ENCODE measurements at regions not wholly inside any gene's neighbourhood (a gene's known extent, or its start where the extent isn't known, plus 50 kb on each side); places are given as distances from the start of the nearest gene placed in this dataset.
"Not testable (repeated sequence)": the region's sequence is repeated elsewhere in the genome, so short reads cannot be mapped to it uniquely, and the experiment has no call there.

DNA sequence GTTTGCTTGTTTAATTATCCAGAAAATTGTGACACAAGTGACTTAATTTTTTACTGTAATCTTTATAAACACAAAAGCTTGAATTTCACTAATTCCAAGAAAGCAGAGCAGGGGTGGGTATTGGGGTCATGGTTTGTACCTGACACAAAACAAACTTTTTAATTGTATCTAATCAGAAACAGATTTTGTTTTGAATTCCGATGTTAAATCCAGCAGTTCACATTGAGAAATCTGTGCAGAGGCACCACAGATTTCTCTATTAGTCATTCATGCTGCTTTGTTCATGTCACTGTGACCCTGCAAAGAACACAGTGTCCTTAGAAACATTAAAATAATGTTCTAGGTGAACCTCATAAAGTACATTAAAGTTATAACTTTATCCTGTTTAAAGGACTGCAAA lies 443.4 kb downstream of the NYAP2 start:
- no peaks in the 10 kb centered on the region for H3K9me3 ChIP-seq (ENCODE audit: control insufficient read depth in 2 of 2, low read length in 2 of 2)
- H3K4me3 ChIP-seq (ENCODE audit: low read length in 2 of 2): no peak overlapping the region
- no peaks in the 10 kb centered on the region for H3K4me1 ChIP-seq (ENCODE audit: control insufficient read depth, insufficient read depth, low read length)
- no peak overlapping the region for H3K27ac ChIP-seq (ENCODE audit: low read length)
- H3K27me3 ChIP-seq (ENCODE audit: control insufficient read depth in 1 of 2, insufficient read depth in 2 of 2, low read length in 2 of 2): no peaks in the 10 kb centered on the region
- no peak overlapping the region for H3K9ac ChIP-seq (ENCODE audit: low read length in 2 of 2)
- H3K36me3 ChIP-seq (ENCODE audit: control insufficient read depth in 2 of 2, insufficient read depth in 2 of 2, low read length in 2 of 2): no peaks in the 10 kb centered on the region

DNA sequence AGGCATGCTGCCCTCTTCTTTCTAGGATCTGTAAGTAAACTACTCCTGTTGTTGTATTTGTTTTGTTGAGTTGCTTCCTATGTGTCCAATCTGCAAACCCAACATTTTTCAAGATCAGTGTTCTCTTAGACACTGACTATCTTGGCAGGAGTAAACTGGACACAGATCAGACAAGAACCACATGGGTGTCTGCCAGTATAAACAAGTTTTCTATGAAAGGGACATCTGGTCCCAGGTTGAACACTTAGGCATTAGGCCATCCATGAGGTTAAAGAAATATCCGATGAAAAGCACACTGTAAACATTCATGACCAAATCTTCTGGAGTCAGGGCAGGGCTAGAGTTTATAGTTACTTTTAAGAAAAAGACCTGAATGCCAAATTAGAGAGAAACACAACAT lies 441.8 kb downstream of the NYAP2 start:
- no peaks in the 10 kb centered on the region for H3K9me3 ChIP-seq (ENCODE audit: control insufficient read depth in 2 of 2, low read length in 2 of 2)
- no peaks in the 10 kb centered on the region for H3K4me1 ChIP-seq (ENCODE audit: control insufficient read depth, insufficient read depth, low read length)
- H3K9ac ChIP-seq (ENCODE audit: low read length in 2 of 2): no peak overlapping the region
- H3K36me3 ChIP-seq (ENCODE audit: control insufficient read depth in 2 of 2, insufficient read depth in 2 of 2, low read length in 2 of 2): no peaks in the 10 kb centered on the region
- no peak overlapping the region for H3K4me3 ChIP-seq (ENCODE audit: low read length in 2 of 2)
- H3K27me3 ChIP-seq (ENCODE audit: control insufficient read depth in 1 of 2, insufficient read depth in 2 of 2, low read length in 2 of 2): no peaks in the 10 kb centered on the region
- H3K27ac ChIP-seq (ENCODE audit: low read length): no peak overlapping the region

DNA sequence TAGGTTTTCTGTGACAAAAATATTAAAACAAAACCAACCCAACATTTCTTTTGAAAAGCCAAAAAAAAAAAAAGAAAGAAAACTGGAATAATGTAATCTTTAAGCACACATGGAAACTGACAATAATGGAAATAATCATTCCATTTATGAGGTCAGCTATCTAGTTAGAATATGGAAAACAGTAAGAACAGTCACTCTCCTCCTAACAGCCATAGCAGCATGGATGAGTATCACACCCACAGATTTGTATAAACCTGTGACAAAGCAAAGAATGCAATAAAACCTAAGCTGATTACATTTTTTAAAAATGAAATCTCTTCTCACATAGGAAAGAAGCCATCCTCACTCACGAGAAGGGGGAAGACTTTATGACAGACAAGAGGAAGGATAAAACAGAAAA lies 437.8 kb downstream of the NYAP2 start:
- Histone ChIP-seq H3K4me3 (ENCODE audit: low read length in 2 of 2) (no peak overlapping the region), H3K4me1 (ENCODE audit: control insufficient read depth, insufficient read depth, low read length) (no peaks in the 10 kb centered on the region), H3K9ac (ENCODE audit: low read length in 2 of 2) (no peak overlapping the region), H3K9me3 (ENCODE audit: control insufficient read depth in 2 of 2, low read length in 2 of 2) (no peaks in the 10 kb centered on the region), H3K27me3 (ENCODE audit: control insufficient read depth in 1 of 2, insufficient read depth in 2 of 2, low read length in 2 of 2) (no peaks in the 10 kb centered on the region), H3K27ac (ENCODE audit: low read length) (no peak overlapping the region), H3K36me3 (ENCODE audit: control insufficient read depth in 2 of 2, insufficient read depth in 2 of 2, low read length in 2 of 2) (no peaks in the 10 kb centered on the region)

DNA sequence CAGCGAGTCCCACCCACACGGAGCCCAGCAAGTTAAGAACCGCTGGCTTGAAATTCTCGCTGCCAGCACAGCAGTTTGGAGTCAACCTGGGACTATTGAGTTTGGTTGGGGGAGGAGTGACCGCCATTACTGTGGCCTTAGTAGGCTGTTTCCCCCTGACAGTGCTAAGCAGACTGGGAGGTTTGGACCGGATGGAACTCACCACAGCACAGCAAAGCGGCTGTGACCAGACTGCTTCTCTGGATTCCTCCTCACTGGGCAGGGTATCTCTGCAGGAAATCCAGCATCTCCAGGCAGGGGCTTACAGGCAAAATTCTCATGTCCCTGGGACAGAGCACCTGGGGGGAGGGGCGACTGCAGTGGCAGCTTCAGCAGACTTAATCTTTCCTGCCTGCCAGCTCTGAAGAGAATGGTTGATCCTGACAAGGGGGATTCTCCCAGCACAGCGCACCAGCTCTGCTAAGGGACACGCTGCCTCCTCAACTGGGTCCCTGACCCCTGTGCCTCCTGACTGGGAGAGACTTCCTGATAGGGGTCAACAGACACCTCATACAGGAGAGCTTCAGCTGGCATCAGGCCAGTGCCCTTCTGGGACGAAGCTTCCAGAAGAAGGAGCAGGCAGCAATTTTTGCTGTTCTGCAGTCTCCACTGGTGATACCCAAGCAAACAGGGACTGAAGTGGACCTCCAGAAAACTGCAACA lies 425.4 kb downstream of the NYAP2 start:
- Histone ChIP-seq H3K27me3 (ENCODE audit: control insufficient read depth in 1 of 2, insufficient read depth in 2 of 2, low read length in 2 of 2) (no peaks in the 10 kb centered on the region), H3K9ac (ENCODE audit: low read length in 2 of 2) (no peak overlapping the region), H3K4me1 (ENCODE audit: control insufficient read depth, insufficient read depth, low read length) (no peaks in the 10 kb centered on the region), H3K27ac (ENCODE audit: low read length) (no peak overlapping the region), H3K36me3 (ENCODE audit: control insufficient read depth in 2 of 2, insufficient read depth in 2 of 2, low read length in 2 of 2) (no peaks in the 10 kb centered on the region), H3K9me3 (ENCODE audit: control insufficient read depth in 2 of 2, low read length in 2 of 2) (no peaks in the 10 kb centered on the region), H3K4me3 (ENCODE audit: low read length in 2 of 2) (no peak overlapping the region)

DNA sequence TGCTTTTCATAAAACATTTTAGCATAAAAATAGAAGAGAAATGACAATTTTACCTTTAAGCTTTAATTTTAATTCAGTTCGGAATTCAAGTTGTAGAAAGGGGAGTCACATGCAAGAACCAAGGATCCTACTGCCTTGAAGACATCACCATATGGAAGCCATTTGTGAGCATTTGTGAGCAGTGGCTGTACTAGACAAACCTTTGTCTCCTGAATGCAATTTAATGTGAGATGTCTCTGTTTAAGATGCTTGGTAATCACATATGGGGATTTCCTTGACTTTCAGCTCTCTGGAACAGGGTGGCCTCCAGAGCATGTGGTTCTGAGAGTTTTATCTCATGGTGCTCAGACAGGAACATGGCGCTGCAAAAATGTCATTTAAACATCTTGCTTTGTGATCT lies 421.8 kb downstream of the NYAP2 start:
- no peaks in the 10 kb centered on the region for H3K27me3 ChIP-seq (ENCODE audit: control insufficient read depth in 1 of 2, insufficient read depth in 2 of 2, low read length in 2 of 2)
- H3K36me3 ChIP-seq (ENCODE audit: control insufficient read depth in 2 of 2, insufficient read depth in 2 of 2, low read length in 2 of 2): no peaks in the 10 kb centered on the region
- no peaks in the 10 kb centered on the region for H3K4me1 ChIP-seq (ENCODE audit: control insufficient read depth, insufficient read depth, low read length)

DNA sequence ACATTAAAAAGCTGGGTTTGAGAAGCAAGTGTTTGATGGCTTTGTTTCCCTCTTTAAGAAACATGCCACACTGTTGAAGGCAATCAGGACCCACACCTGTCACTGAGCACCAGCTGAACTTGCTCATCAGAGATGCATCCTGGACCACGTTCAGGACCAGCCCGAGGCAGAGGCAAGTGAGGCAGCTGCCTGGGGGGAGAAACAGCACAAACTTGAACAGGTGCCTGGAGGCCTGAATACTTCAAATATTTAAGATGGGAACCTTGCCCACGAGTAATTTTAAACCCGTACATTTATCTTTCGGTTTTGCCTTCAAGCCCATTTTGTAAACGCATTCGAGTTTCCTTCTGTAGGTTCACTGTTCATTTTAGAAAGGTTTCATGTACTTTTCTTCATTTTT lies 421.3 kb downstream of the NYAP2 start:
- Histone ChIP-seq H3K4me1 (ENCODE audit: control insufficient read depth, insufficient read depth, low read length) (no peaks in the 10 kb centered on the region), H3K9ac (ENCODE audit: low read length in 2 of 2) (no peak overlapping the region), H3K9me3 (ENCODE audit: control insufficient read depth in 2 of 2, low read length in 2 of 2) (no peaks in the 10 kb centered on the region), H3K36me3 (ENCODE audit: control insufficient read depth in 2 of 2, insufficient read depth in 2 of 2, low read length in 2 of 2) (no peaks in the 10 kb centered on the region), H3K4me3 (ENCODE audit: low read length in 2 of 2) (no peak overlapping the region), H3K27me3 (ENCODE audit: control insufficient read depth in 1 of 2, insufficient read depth in 2 of 2, low read length in 2 of 2) (no peaks in the 10 kb centered on the region), H3K27ac (ENCODE audit: low read length) (no peak overlapping the region)

More for the DNA sequence above, 421.8 kb downstream of the NYAP2 start:
- H3K9me3 ChIP-seq (ENCODE audit: control insufficient read depth in 2 of 2, low read length in 2 of 2): no peaks in the 10 kb centered on the region
- no peak overlapping the region for H3K9ac ChIP-seq (ENCODE audit: low read length in 2 of 2)
- H3K27ac ChIP-seq (ENCODE audit: low read length): no peak overlapping the region
- no peak overlapping the region for H3K4me3 ChIP-seq (ENCODE audit: low read length in 2 of 2)

DNA sequence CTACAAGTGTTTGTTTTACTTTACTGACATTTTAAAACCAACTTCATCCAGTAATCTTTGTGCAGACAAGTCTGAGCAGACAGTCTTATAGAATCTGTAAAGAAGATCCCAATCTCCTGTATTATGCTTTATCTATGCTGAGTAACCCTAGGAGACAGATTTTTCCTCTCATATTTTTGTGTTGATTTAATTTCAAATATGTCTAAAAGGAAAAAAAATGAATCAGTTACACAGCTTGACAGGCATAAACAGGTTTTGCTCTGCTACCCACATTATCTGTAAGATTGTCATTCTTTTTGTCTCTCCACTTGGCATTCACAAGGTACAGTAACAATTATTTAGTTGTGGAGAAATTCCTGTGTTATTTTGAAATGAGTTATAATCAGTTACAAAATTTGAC lies 415.0 kb downstream of the NYAP2 start:
- H3K27me3 ChIP-seq (ENCODE audit: control insufficient read depth in 1 of 2, insufficient read depth in 2 of 2, low read length in 2 of 2): no peaks in the 10 kb centered on the region
- no peaks in the 10 kb centered on the region for H3K36me3 ChIP-seq (ENCODE audit: control insufficient read depth in 2 of 2, insufficient read depth in 2 of 2, low read length in 2 of 2)
- no peaks in the 10 kb centered on the region for H3K9me3 ChIP-seq (ENCODE audit: control insufficient read depth in 2 of 2, low read length in 2 of 2)
- no peak overlapping the region for H3K9ac ChIP-seq (ENCODE audit: low read length in 2 of 2)
- no peak overlapping the region for H3K27ac ChIP-seq (ENCODE audit: low read length)
- no peaks in the 10 kb centered on the region for H3K4me1 ChIP-seq (ENCODE audit: control insufficient read depth, insufficient read depth, low read length)
- H3K4me3 ChIP-seq (ENCODE audit: low read length in 2 of 2): no peak overlapping the region

DNA sequence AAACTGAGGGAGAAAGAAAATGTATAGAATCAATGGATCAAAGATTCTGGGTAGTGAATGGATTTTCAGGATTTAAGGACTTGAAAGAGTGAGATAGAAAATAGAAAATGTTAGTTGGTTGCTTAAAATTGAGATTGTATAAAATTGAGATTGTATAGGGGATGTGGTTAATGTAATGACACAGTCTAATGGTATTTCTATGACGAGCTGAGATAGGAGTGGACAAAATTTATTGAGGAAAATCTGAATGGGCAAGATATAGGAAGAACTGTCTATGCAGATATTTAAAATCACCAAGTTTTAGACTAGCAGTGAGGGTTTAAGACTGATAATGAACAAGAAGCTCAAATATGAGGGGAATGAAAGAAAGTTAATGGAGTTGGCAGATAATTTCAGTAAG lies 406.6 kb downstream of the NYAP2 start:
- no peaks in the 10 kb centered on the region for H3K4me1 ChIP-seq (ENCODE audit: control insufficient read depth, insufficient read depth, low read length)
- no peaks in the 10 kb centered on the region for H3K36me3 ChIP-seq (ENCODE audit: control insufficient read depth in 2 of 2, insufficient read depth in 2 of 2, low read length in 2 of 2)
- no peak overlapping the region for H3K4me3 ChIP-seq (ENCODE audit: low read length in 2 of 2)
- H3K9me3 ChIP-seq (ENCODE audit: control insufficient read depth in 2 of 2, low read length in 2 of 2): no peaks in the 10 kb centered on the region
- no peak overlapping the region for H3K9ac ChIP-seq (ENCODE audit: low read length in 2 of 2)
- H3K27ac ChIP-seq (ENCODE audit: low read length): no peak overlapping the region
- no peaks in the 10 kb centered on the region for H3K27me3 ChIP-seq (ENCODE audit: control insufficient read depth in 1 of 2, insufficient read depth in 2 of 2, low read length in 2 of 2)

DNA sequence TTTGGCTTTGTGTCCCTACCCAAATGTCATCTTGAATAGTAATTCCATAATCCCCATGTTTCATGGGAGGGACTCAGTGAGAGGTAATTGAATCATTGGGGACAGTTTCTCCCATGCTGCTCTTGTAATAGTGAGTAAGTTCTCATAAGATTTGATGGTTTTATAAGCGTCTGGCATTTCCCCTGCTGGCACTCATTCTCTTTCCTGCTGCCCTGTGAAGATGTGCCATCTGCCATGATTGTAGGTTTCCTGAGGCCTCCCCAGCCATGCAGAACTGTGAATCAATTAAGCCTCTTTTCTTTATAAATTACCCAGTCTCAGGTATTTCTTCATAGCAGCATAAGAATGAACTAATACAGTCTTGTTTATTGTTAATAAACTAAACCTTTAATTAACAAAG lies 402.6 kb downstream of the NYAP2 start:
- not testable (repeated sequence) for H3K4me1 ChIP-seq (ENCODE audit: control insufficient read depth, insufficient read depth, low read length); H3K9me3 ChIP-seq (ENCODE audit: control insufficient read depth in 2 of 2, low read length in 2 of 2); H3K27ac ChIP-seq (ENCODE audit: low read length); H3K27me3 ChIP-seq (ENCODE audit: control insufficient read depth in 1 of 2, insufficient read depth in 2 of 2, low read length in 2 of 2); H3K9ac ChIP-seq (ENCODE audit: low read length in 2 of 2); H3K36me3 ChIP-seq (ENCODE audit: control insufficient read depth in 2 of 2, insufficient read depth in 2 of 2, low read length in 2 of 2); H3K4me3 ChIP-seq (ENCODE audit: low read length in 2 of 2)

DNA sequence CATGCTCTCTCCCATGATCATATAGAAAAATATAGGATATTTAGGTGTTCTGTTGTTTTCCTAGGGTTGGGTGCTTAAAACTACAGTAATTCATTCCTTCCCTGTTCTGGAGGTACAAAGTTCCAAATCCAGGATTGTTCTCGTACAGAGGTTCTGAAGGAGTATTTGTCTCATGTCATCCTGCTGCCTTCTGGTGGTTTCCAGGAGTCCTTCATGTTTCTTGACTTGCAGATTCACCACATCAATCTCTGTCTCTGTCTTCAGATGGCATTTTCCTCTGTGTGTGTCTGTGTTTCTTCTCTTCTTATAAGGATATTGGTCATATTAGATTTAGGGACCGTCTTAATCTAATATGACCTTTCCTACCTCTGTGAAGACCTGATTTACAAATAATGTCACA lies 397.9 kb downstream of the NYAP2 start:
- H3K36me3 ChIP-seq (ENCODE audit: control insufficient read depth in 2 of 2, insufficient read depth in 2 of 2, low read length in 2 of 2): no peaks in the 10 kb centered on the region
- H3K27ac ChIP-seq (ENCODE audit: low read length): no peak overlapping the region
- no peak overlapping the region for H3K9ac ChIP-seq (ENCODE audit: low read length in 2 of 2)
- H3K9me3 ChIP-seq (ENCODE audit: control insufficient read depth in 2 of 2, low read length in 2 of 2): no peaks in the 10 kb centered on the region
- no peaks in the 10 kb centered on the region for H3K27me3 ChIP-seq (ENCODE audit: control insufficient read depth in 1 of 2, insufficient read depth in 2 of 2, low read length in 2 of 2)
- H3K4me1 ChIP-seq (ENCODE audit: control insufficient read depth, insufficient read depth, low read length): no peaks in the 10 kb centered on the region
- H3K4me3 ChIP-seq (ENCODE audit: low read length in 2 of 2): no peak overlapping the region

DNA sequence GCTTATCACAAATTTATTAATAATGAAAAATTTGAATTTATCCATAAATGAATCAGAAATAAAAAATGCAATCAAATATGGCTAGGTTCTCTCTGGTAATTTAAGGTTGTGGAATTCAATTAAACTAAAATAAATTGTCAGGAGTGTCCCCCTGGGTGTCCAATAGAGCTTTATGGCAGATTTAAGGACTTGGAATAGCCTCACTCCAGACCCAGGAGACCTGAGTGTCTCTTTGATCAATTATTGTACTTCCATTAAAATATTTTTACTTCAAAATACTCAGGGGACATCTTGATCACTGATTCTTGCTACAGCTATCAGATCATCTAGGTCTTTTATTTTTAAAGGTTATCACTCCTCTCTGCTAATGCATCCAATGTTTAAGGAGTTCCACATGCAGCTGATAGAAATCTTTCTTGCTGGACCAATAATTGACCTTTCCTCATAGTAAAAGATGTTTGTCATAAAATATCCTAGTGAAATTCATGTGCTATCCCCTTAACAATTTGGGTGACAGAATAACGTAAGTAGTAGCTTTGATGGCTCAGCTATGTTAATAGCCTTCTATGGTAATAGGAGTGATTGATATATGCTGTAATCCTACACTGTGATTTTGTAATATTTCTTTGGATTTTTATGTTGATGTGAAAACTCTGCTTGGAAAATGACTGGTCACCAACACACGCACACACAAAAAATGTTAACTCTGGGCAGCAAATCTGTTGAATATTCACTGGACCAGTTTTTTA lies 395.3 kb downstream of the NYAP2 start:
- Histone ChIP-seq H3K9ac (ENCODE audit: low read length in 2 of 2) (no peak overlapping the region), H3K4me1 (ENCODE audit: control insufficient read depth, insufficient read depth, low read length) (no peaks in the 10 kb centered on the region), H3K4me3 (ENCODE audit: low read length in 2 of 2) (no peak overlapping the region), H3K27ac (ENCODE audit: low read length) (no peak overlapping the region), H3K36me3 (ENCODE audit: control insufficient read depth in 2 of 2, insufficient read depth in 2 of 2, low read length in 2 of 2) (no peaks in the 10 kb centered on the region), H3K9me3 (ENCODE audit: control insufficient read depth in 2 of 2, low read length in 2 of 2) (no peaks in the 10 kb centered on the region), H3K27me3 (ENCODE audit: control insufficient read depth in 1 of 2, insufficient read depth in 2 of 2, low read length in 2 of 2) (no peaks in the 10 kb centered on the region)
